ENCODE measurements at regions not wholly inside any gene's neighbourhood (a gene's known extent, or its start where the extent isn't known, plus 50 kb on each side); places are given as distances from the start of the nearest gene placed in this dataset.

- Histone ChIP-seq H3K27ac (ENCODE audit: low read depth in 1 of 2, low read length in 1 of 2) (peak overlapping the region in 1 of 2 donors; percentile 80), H3K9ac (ENCODE audit: insufficient read depth in 1 of 2, low read length in 2 of 2) (no peak overlapping the region)
Measured at GRCh38 chr9:95772320-95773052, 103.0 kb upstream of the ERCC6L2 start.

GRCh38 chr9:95771556-95772246 is 103.8 kb upstream of the ERCC6L2 start:
- Histone ChIP-seq H3K9ac (ENCODE audit: insufficient read depth in 1 of 2, low read length in 2 of 2) (peak overlapping the region in 1 of 2 donors; percentile 54), H3K27ac (ENCODE audit: low read depth in 1 of 2, low read length in 1 of 2) (peak overlapping the region in 1 of 2 donors; percentile 80), H3K4me3 (no peak overlapping the region), H3K4me1 (ENCODE audit: control insufficient read depth in 5 of 5, insufficient read depth in 5 of 5, low read length in 5 of 5) (peaks cover 0 to 54% (median 15%) of the 10 kb centered on the region in 5 donors), H3K36me3 (ENCODE audit: control insufficient read depth in 4 of 4, insufficient read depth in 4 of 4, low read length in 4 of 4) (no peaks in the 10 kb centered on the region), H3K27me3 (ENCODE audit: control insufficient read depth in 3 of 3, insufficient read depth in 3 of 3, low read length in 2 of 3) (no peaks in the 10 kb centered on the region), H3K9me3 (ENCODE audit: control insufficient read depth in 4 of 4, insufficient read depth in 3 of 4, low read length in 3 of 4) (no peaks in the 10 kb centered on the region)
- ATAC-seq (ENCODE audit: insufficient read depth, low FRiP score) (peak; percentile 12), DNase-seq (peak; percentile 87 to 93 (median 92))
- no peak for TF ChIP-seq CTCF (IDR thresholded peaks at IDR 0.05; ENCODE audit: control extremely low read depth, extremely low read depth)
- 24 to 33% methylated on average over 20 of the region's 20 CpGs for WGBS, 2 donors

More at GRCh38 chr9:95772320-95773052, 103.0 kb upstream of the ERCC6L2 start:
- Histone ChIP-seq H3K27me3 (ENCODE audit: control insufficient read depth in 3 of 3, insufficient read depth in 3 of 3, low read length in 2 of 3) (no peaks in the 10 kb centered on the region), H3K9me3 (ENCODE audit: control insufficient read depth in 4 of 4, insufficient read depth in 3 of 4, low read length in 3 of 4) (peaks cover 0 to under 1% (median 0%) of the 10 kb centered on the region in 4 donors), H3K4me1 (ENCODE audit: control insufficient read depth in 5 of 5, insufficient read depth in 5 of 5, low read length in 5 of 5) (peaks cover 0 to 52% (median 11%) of the 10 kb centered on the region in 5 donors), H3K36me3 (ENCODE audit: control insufficient read depth in 4 of 4, insufficient read depth in 4 of 4, low read length in 4 of 4) (no peaks in the 10 kb centered on the region), H3K4me3 (no peak overlapping the region)
- WGBS, 2 donors: 50 to 58% methylated on average over 29 of the region's 29 CpGs
- ATAC-seq (ENCODE audit: insufficient read depth, low FRiP score) (peak; percentile 36), DNase-seq (peak; percentile 93)
- no peak for TF ChIP-seq CTCF (IDR thresholded peaks at IDR 0.05; ENCODE audit: control extremely low read depth, extremely low read depth)

GRCh38 chr9:95770653-95771131 is 104.8 kb upstream of the ERCC6L2 start:
- H3K36me3 ChIP-seq (ENCODE audit: control insufficient read depth in 4 of 4, insufficient read depth in 4 of 4, low read length in 4 of 4): no peaks in the 10 kb centered on the region
- ATAC-seq (ENCODE audit: insufficient read depth, low FRiP score) (no peak), DNase-seq (peak; percentile 73 to 75 (median 74))
- 61 to 70% methylated on average over 7 of the region's 7 CpGs for WGBS, 2 donors
- no peak for TF ChIP-seq CTCF (IDR thresholded peaks at IDR 0.05; ENCODE audit: control extremely low read depth, extremely low read depth)
- H3K27me3 ChIP-seq (ENCODE audit: control insufficient read depth in 3 of 3, insufficient read depth in 3 of 3, low read length in 2 of 3): no peaks in the 10 kb centered on the region
- H3K4me1 ChIP-seq (ENCODE audit: control insufficient read depth in 5 of 5, insufficient read depth in 5 of 5, low read length in 5 of 5): peaks cover 0 to 52% (median 21%) of the 10 kb centered on the region in 5 donors
- H3K9ac ChIP-seq (ENCODE audit: insufficient read depth in 1 of 2, low read length in 2 of 2): peak overlapping the region in 1 of 2 donors; percentile 26
- H3K9me3 ChIP-seq (ENCODE audit: control insufficient read depth in 4 of 4, insufficient read depth in 3 of 4, low read length in 3 of 4): no peaks in the 10 kb centered on the region
- H3K27ac ChIP-seq (ENCODE audit: low read depth in 1 of 2, low read length in 1 of 2): no peak overlapping the region
- no peak overlapping the region for H3K4me3 ChIP-seq
